Spleen (tissue), 7 donors: ENCODE measurements at regions not wholly inside any gene's neighbourhood (a gene's known extent, or its start where the extent isn't known, plus 50 kb on each side); places are given as distances from the start of the nearest gene placed in this dataset.

ENCODE experiments used
- POLR2A ChIP-seq, 3 donors: fragments of 450-650 bp; IDR thresholded peaks; one replicate each; pipeline ENCODE4 v1.5.1; 2017; ENCODE audit warnings: antibody characterized with exemption in 3 of 3, mild to moderate bottlenecking in 1 of 3
- TF ChIP-seq, protein P1 (sequence below), 11 experiments: fragments of 200-600 bp in 7 of 11; fragments of 450-650 bp in 4 of 11; sonication (generic) in 4 of 11; IDR thresholded peaks in 8 of 11; conservative IDR thresholded peaks in 3 of 11; 1 replicate in 7 of 11; 2 replicates in 4 of 11; pipeline versions ENCODE4 v1.4.0 to v1.8.0; 2016 to 2021; ENCODE audit warnings: antibody characterized with exemption in 11 of 11, inconsistent platforms in 4 of 11, mild to moderate bottlenecking in 1 of 11
- donor health status: DM: no; HTN: no; CAD: no; lungs with moderate emphysema.
- donor health status: DM: no; HTN: no; CAD: no.
- donor health status: DM: no; HTN: no; CAD: no.

DNA sequence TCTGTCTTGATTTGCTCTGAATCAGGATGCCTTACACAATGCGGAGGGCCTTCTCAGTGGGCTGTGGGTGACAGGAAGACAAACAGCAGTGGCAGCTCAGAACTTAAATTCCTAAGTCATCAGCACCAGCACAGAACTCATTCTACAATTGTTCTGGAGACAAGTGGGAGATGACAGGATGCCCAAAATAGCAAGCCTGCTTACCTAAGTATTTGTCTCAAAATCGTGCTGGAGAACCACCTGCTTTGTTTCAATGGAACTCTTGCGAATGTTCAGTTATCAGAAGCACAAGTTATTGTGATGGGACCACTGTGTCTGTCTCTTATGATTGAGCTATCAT lies 76.1 kb downstream of the VCAM1 start:
- TF ChIP-seq, protein P1, sequence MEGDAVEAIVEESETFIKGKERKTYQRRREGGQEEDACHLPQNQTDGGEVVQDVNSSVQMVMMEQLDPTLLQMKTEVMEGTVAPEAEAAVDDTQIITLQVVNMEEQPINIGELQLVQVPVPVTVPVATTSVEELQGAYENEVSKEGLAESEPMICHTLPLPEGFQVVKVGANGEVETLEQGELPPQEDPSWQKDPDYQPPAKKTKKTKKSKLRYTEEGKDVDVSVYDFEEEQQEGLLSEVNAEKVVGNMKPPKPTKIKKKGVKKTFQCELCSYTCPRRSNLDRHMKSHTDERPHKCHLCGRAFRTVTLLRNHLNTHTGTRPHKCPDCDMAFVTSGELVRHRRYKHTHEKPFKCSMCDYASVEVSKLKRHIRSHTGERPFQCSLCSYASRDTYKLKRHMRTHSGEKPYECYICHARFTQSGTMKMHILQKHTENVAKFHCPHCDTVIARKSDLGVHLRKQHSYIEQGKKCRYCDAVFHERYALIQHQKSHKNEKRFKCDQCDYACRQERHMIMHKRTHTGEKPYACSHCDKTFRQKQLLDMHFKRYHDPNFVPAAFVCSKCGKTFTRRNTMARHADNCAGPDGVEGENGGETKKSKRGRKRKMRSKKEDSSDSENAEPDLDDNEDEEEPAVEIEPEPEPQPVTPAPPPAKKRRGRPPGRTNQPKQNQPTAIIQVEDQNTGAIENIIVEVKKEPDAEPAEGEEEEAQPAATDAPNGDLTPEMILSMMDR (IDR thresholded peaks at IDR 0.05 in 8 of 11, conservative IDR thresholded peaks at IDR 0.05 in 3 of 11), result no peak
- TF ChIP-seq POLR2A (IDR thresholded peaks at IDR 0.05), result no peak
